ENCODE measurements at regions not wholly inside any gene's neighbourhood (a gene's known extent, or its start where the extent isn't known, plus 50 kb on each side); places are given as distances from the start of the nearest gene placed in this dataset.

DNA sequence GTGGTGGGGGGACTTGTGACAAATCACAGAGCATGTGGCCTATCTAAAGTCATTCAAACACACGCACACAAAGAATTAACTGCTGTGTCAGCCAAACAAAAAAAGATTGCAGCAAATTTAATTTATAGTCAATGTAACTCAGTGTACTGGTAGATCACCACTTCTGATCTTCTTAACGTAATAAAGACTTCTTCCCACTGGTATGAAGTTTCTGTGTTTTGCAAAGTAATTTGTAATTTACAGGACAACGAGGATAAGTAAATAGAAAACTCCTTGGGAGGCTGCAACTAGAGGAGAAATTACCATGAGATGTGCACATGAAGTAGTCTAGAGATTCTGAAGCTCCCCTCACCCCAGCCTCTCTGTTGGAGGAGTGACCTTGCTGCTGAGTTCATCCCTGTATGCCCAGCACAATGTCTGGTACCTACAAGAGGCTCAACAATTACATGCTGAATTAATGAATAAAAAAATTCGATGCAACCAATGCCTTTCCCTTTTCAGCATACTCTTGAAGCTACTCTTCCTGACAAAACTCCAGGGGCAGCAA lies 207.3 kb downstream of the ARRDC4 start:
- Histone ChIP-seq H3K36me3 (ENCODE audit: low read depth, low read length) (no peaks in the 10 kb centered on the region), H3K4me3 (ENCODE audit: low read length) (no peak overlapping the region), H2AFZ (ENCODE audit: low read length) (no peak overlapping the region), H3K27ac (ENCODE audit: low read length) (no peak overlapping the region), H3K4me2 (ENCODE audit: low read length) (no peak overlapping the region), H3K9me2 (replicated peaks; ENCODE audit: low read length) (no peaks in the 10 kb centered on the region), H4K20me1 (ENCODE audit: low read length) (no peaks in the 10 kb centered on the region), H3K4me1 (ENCODE audit: insufficient read depth, low read length) (no peaks in the 10 kb centered on the region), H3K27me3 (ENCODE audit: low read length) (peaks cover 35% of the 10 kb centered on the region), H3K9ac (ENCODE audit: low read length) (no peak overlapping the region), H3K9me3 (ENCODE audit: low read length) (no peaks in the 10 kb centered on the region), H3K79me2 (ENCODE audit: low read length) (no peaks in the 10 kb centered on the region), H3F3A (ENCODE audit: low read length, unreplicated experiment) (no peaks in the 10 kb centered on the region)
- BruUV-seq (replicated peaks): no TSS peak
- TF ChIP-seq, protein P1, sequence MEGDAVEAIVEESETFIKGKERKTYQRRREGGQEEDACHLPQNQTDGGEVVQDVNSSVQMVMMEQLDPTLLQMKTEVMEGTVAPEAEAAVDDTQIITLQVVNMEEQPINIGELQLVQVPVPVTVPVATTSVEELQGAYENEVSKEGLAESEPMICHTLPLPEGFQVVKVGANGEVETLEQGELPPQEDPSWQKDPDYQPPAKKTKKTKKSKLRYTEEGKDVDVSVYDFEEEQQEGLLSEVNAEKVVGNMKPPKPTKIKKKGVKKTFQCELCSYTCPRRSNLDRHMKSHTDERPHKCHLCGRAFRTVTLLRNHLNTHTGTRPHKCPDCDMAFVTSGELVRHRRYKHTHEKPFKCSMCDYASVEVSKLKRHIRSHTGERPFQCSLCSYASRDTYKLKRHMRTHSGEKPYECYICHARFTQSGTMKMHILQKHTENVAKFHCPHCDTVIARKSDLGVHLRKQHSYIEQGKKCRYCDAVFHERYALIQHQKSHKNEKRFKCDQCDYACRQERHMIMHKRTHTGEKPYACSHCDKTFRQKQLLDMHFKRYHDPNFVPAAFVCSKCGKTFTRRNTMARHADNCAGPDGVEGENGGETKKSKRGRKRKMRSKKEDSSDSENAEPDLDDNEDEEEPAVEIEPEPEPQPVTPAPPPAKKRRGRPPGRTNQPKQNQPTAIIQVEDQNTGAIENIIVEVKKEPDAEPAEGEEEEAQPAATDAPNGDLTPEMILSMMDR (conservative IDR thresholded peaks at IDR 0.05; ENCODE audit: low read depth, low read length): no peak
- no peak for TF ChIP-seq EZH2phosphoT487 (IDR thresholded peaks at IDR 0.05; ENCODE audit: borderline replicate concordance, low read length)
- TF ChIP-seq EZH2 (IDR thresholded peaks at IDR 0.05; ENCODE audit: low read length, unreplicated experiment): no peak
- POLR2A ChIA-PET (ENCODE audit: unreplicated experiment): no interaction called here
- CTCF ChIA-PET: no interaction called here
- ATAC-seq: no peak
- intact Hi-C loops (cut with micrococcal nuclease): no loop called here
- no peak for DNase-seq

GRCh38 chr15:98169551-98169950 lies 209.0 kb downstream of the ARRDC4 start:
- intact Hi-C loops (cut with micrococcal nuclease): no loop called here
- POLR2A ChIA-PET (ENCODE audit: unreplicated experiment): no interaction called here

DNA sequence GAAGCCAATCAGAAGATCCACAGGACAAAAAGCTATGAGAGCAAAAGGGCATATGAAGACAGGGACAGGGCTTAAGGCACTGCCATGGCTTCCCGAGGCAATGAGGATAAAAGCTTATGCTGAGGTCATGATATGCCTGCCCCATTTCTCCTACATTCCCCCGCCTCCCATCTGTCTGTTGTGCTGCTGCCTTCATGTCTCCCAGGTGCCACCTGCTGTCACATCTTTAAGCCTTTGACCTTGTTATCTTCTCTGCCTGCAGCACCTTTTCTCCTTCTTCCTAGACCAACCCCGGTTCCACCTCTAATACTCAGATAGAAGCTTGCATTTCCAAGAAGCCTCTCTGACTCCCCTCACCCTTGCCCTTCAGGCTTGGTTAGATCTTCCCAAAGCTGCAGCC lies 213.8 kb downstream of the ARRDC4 start:
- Histone ChIP-seq H3K4me3 (ENCODE audit: low read length) (no peak overlapping the region), H3K79me2 (ENCODE audit: low read length) (no peaks in the 10 kb centered on the region), H3K27ac (ENCODE audit: low read length) (no peak overlapping the region), H3K9me2 (replicated peaks; ENCODE audit: low read length) (no peaks in the 10 kb centered on the region), H3K36me3 (ENCODE audit: low read depth, low read length) (no peaks in the 10 kb centered on the region), H2AFZ (ENCODE audit: low read length) (no peak overlapping the region), H3F3A (ENCODE audit: low read length, unreplicated experiment) (no peaks in the 10 kb centered on the region), H3K4me1 (ENCODE audit: insufficient read depth, low read length) (no peaks in the 10 kb centered on the region), H3K9ac (ENCODE audit: low read length) (no peak overlapping the region), H3K9me3 (ENCODE audit: low read length) (no peaks in the 10 kb centered on the region), H3K4me2 (ENCODE audit: low read length) (no peak overlapping the region), H4K20me1 (ENCODE audit: low read length) (no peaks in the 10 kb centered on the region), H3K27me3 (ENCODE audit: low read length) (peaks cover 24% of the 10 kb centered on the region)
- intact Hi-C loops (cut with micrococcal nuclease): no loop called here
- TF ChIP-seq EZH2 (IDR thresholded peaks at IDR 0.05; ENCODE audit: low read length, unreplicated experiment): no peak
- TF ChIP-seq EZH2phosphoT487 (IDR thresholded peaks at IDR 0.05; ENCODE audit: borderline replicate concordance, low read length): no peak
- TF ChIP-seq, protein P1 (conservative IDR thresholded peaks at IDR 0.05; ENCODE audit: low read depth, low read length): no peak
- ATAC-seq (no peak), DNase-seq (no peak)
- CTCF ChIA-PET: no interaction called here
- POLR2A ChIA-PET (ENCODE audit: unreplicated experiment): no interaction called here
- BruUV-seq (replicated peaks): no TSS peak

More at GRCh38 chr15:98169551-98169950, 209.0 kb downstream of the ARRDC4 start:
- no peak overlapping the region for H3K9ac ChIP-seq (ENCODE audit: low read length)
- no TSS peak for BruUV-seq (replicated peaks)
- no peaks in the 10 kb centered on the region for H3K9me3 ChIP-seq (ENCODE audit: low read length)
- peaks cover 19% of the 10 kb centered on the region for H3K27me3 ChIP-seq (ENCODE audit: low read length)
- H3K36me3 ChIP-seq (ENCODE audit: low read depth, low read length): no peaks in the 10 kb centered on the region
- no peak for ATAC-seq
- no peak overlapping the region for H3K27ac ChIP-seq (ENCODE audit: low read length)
- no peak overlapping the region for H3K4me3 ChIP-seq (ENCODE audit: low read length)
- H3K9me2 ChIP-seq (replicated peaks; ENCODE audit: low read length): no peaks in the 10 kb centered on the region
- H3K4me1 ChIP-seq (ENCODE audit: insufficient read depth, low read length): no peaks in the 10 kb centered on the region
- H3K4me2 ChIP-seq (ENCODE audit: low read length): no peak overlapping the region
- H2AFZ ChIP-seq (ENCODE audit: low read length): no peak overlapping the region
- CTCF ChIA-PET: no interaction called here
- no peak for DNase-seq
- H4K20me1 ChIP-seq (ENCODE audit: low read length): no peaks in the 10 kb centered on the region
- H3K79me2 ChIP-seq (ENCODE audit: low read length): no peaks in the 10 kb centered on the region
- no peaks in the 10 kb centered on the region for H3F3A ChIP-seq (ENCODE audit: low read length, unreplicated experiment)
- TF ChIP-seq, protein P1 (conservative IDR thresholded peaks at IDR 0.05; ENCODE audit: low read depth, low read length): no peak
- no peak for TF ChIP-seq EZH2phosphoT487 (IDR thresholded peaks at IDR 0.05; ENCODE audit: borderline replicate concordance, low read length)
